Skeletal muscle tissue (tissue), 3 donors: ENCODE measurements at regions not wholly inside any gene's neighbourhood (a gene's known extent, or its start where the extent isn't known, plus 50 kb on each side); places are given as distances from the start of the nearest gene placed in this dataset.

Experiments used
- H3K27ac ChIP-seq: one replicate; pipeline ENCODE4 v1.7.0; 2013; ENCODE audit warnings: mild to moderate bottlenecking, low read depth, low read length, inconsistent platforms
- H3K27me3 ChIP-seq, 3 donors: one replicate each; pipeline ENCODE4 v1.7.0; 2013; ENCODE audit warnings: low read length in 3 of 3; ENCODE audit not compliant: control insufficient read depth in 3 of 3, insufficient read depth in 3 of 3
- H3K36me3 ChIP-seq, 3 donors: one replicate each; pipeline ENCODE4 v1.7.0; 2013; ENCODE audit warnings: low read length in 3 of 3; ENCODE audit not compliant: control insufficient read depth in 3 of 3, insufficient read depth in 3 of 3
- H3K4me1 ChIP-seq, 3 donors: one replicate each; pipeline ENCODE4 v1.7.0; 2013; ENCODE audit warnings: low read length in 3 of 3, mild to moderate bottlenecking in 3 of 3; ENCODE audit not compliant: control insufficient read depth in 3 of 3, insufficient read depth in 3 of 3
- H3K4me3 ChIP-seq, 3 donors: one replicate each; pipeline ENCODE4 v1.7.0; 2013; ENCODE audit warnings: low read length in 3 of 3
- H3K9ac ChIP-seq, 3 donors: one replicate each; pipeline ENCODE4 v1.7.0; 2013; ENCODE audit warnings: low read length in 3 of 3, mild to moderate bottlenecking in 3 of 3, moderate library complexity in 2 of 3, low read depth in 1 of 3
- H3K9me3 ChIP-seq, 3 donors: one replicate each; pipeline ENCODE4 v1.7.0; 2013; ENCODE audit warnings: low read length in 3 of 3; ENCODE audit not compliant: control insufficient read depth in 3 of 3
- donor health status: Osteomylitis.

GRCh38 chr9:93801581-93802284 is 153.4 kb downstream of the BARX1 start:
- H3K27ac ChIP-seq: no peak overlapping the region
- H3K27me3 ChIP-seq: peaks cover 0 to 7% (median 6%) of the 10 kb centered on the region in 3 donors
- H3K9me3 ChIP-seq: no peaks in the 10 kb centered on the region
- H3K4me1 ChIP-seq: no peaks in the 10 kb centered on the region
- no peak overlapping the region for H3K4me3 ChIP-seq
- H3K36me3 ChIP-seq: no peaks in the 10 kb centered on the region
- H3K9ac ChIP-seq: no peak overlapping the region

- H3K4me1 ChIP-seq: no peaks in the 10 kb centered on the region
- H3K27me3 ChIP-seq: peaks cover 0 to 7% (median 6%) of the 10 kb centered on the region in 3 donors
- H3K27ac ChIP-seq: no peak overlapping the region
- H3K9me3 ChIP-seq: no peaks in the 10 kb centered on the region
- H3K4me3 ChIP-seq: no peak overlapping the region
- H3K36me3 ChIP-seq: no peaks in the 10 kb centered on the region
- no peak overlapping the region for H3K9ac ChIP-seq
Observed at GRCh38 chr9:93801120-93801519, 154.0 kb downstream of the BARX1 start.

GRCh38 chr9:93792358-93792757 is 162.8 kb downstream of the BARX1 start:
- Histone ChIP-seq H3K36me3 (no peaks in the 10 kb centered on the region), H3K27ac (no peak overlapping the region), H3K27me3 (peaks cover 0 to 5% (median 0%) of the 10 kb centered on the region in 3 donors), H3K4me1 (no peaks in the 10 kb centered on the region), H3K9me3 (no peaks in the 10 kb centered on the region), H3K4me3 (no peak overlapping the region), H3K9ac (no peak overlapping the region)

- Histone ChIP-seq H3K4me1 (no peaks in the 10 kb centered on the region), H3K4me3 (no peak overlapping the region), H3K27ac (no peak overlapping the region), H3K27me3 (peaks cover 0 to 5% (median 0%) of the 10 kb centered on the region in 3 donors), H3K9me3 (no peaks in the 10 kb centered on the region), H3K9ac (no peak overlapping the region), H3K36me3 (no peaks in the 10 kb centered on the region)
Observed at GRCh38 chr9:93786204-93786603, 169.0 kb downstream of the BARX1 start.

- Histone ChIP-seq H3K27me3 (no peaks in the 10 kb centered on the region), H3K9me3 (no peaks in the 10 kb centered on the region), H3K36me3 (no peaks in the 10 kb centered on the region), H3K9ac (no peak overlapping the region), H3K27ac (no peak overlapping the region), H3K4me1 (no peaks in the 10 kb centered on the region), H3K4me3 (no peak overlapping the region)
Observed at GRCh38 chr9:93776873-93777272, 178.3 kb downstream of the BARX1 start.

GRCh38 chr9:93776256-93776655 is 178.9 kb downstream of the BARX1 start:
- Histone ChIP-seq H3K4me1 (no peaks in the 10 kb centered on the region), H3K9me3 (no peaks in the 10 kb centered on the region), H3K27ac (no peak overlapping the region), H3K4me3 (no peak overlapping the region), H3K27me3 (no peaks in the 10 kb centered on the region), H3K9ac (no peak overlapping the region), H3K36me3 (no peaks in the 10 kb centered on the region)

GRCh38 chr9:93774331-93775102 is 180.6 kb downstream of the BARX1 start:
- Histone ChIP-seq H3K27ac (no peak overlapping the region), H3K4me3 (no peak overlapping the region), H3K9ac (no peak overlapping the region), H3K9me3 (no peaks in the 10 kb centered on the region), H3K36me3 (no peaks in the 10 kb centered on the region), H3K27me3 (no peaks in the 10 kb centered on the region), H3K4me1 (no peaks in the 10 kb centered on the region)

GRCh38 chr9:93771276-93771675 is 183.9 kb downstream of the BARX1 start:
- H3K27me3 ChIP-seq: no peaks in the 10 kb centered on the region
- no peak overlapping the region for H3K27ac ChIP-seq
- no peak overlapping the region for H3K9ac ChIP-seq
- H3K36me3 ChIP-seq: no peaks in the 10 kb centered on the region
- peaks cover 0 to 2% (median under 1%) of the 10 kb centered on the region in 3 donors for H3K9me3 ChIP-seq
- H3K4me3 ChIP-seq: no peak overlapping the region
- H3K4me1 ChIP-seq: no peaks in the 10 kb centered on the region

- no peaks in the 10 kb centered on the region for H3K27me3 ChIP-seq
Observed at GRCh38 chr9:93761822-93762221, 185.4 kb downstream of the PHF2 start.

GRCh38 chr9:93750045-93750444 is 173.7 kb downstream of the PHF2 start:
- Histone ChIP-seq H3K27ac (no peak overlapping the region), H3K9me3 (peaks cover 0 to 14% (median 3%) of the 10 kb centered on the region in 3 donors), H3K36me3 (no peaks in the 10 kb centered on the region), H3K27me3 (no peaks in the 10 kb centered on the region), H3K4me1 (no peaks in the 10 kb centered on the region), H3K4me3 (no peak overlapping the region), H3K9ac (no peak overlapping the region)

More at GRCh38 chr9:93761822-93762221, 185.4 kb downstream of the PHF2 start:
- H3K36me3 ChIP-seq: no peaks in the 10 kb centered on the region
- no peak overlapping the region for H3K27ac ChIP-seq
- H3K4me3 ChIP-seq: no peak overlapping the region
- H3K9ac ChIP-seq: no peak overlapping the region
- peaks cover 3 to 10% (median 9%) of the 10 kb centered on the region in 3 donors for H3K9me3 ChIP-seq
- H3K4me1 ChIP-seq: no peaks in the 10 kb centered on the region
